ENCODE measurements at regions not wholly inside any gene's neighbourhood (a gene's known extent, or its start where the extent isn't known, plus 50 kb on each side); places are given as distances from the start of the nearest gene placed in this dataset.

DNA sequence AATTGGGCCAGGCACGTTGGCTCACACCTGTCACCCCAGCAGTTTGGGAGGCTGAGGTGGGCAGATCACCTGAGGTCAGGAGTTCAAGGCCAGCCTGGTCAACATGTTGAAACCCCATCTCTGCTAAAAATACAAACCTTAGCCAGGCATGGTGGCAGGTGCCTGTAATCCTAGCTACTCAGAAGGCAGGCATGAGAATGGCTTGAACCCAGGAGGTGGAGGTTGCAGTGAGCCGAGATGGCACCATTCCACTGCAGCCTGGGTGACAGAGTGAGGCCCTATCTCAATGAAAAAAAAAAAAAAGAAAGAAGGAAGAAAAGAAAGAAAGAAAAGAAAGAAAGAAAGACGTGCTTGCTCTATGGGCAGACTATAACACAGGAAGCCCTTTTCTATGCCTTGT, 84.4 kb downstream of the FOXL1 start:
- Histone ChIP-seq H3K27ac (no peak overlapping the region), H3K9me3 (peaks cover 8% of the 10 kb centered on the region), H3K4me1 (peaks cover 24% of the 10 kb centered on the region), H4K20me1 (no peaks in the 10 kb centered on the region), H3K9ac (no peak overlapping the region), H3K4me3 (no peak overlapping the region), H3K27me3 (no peaks in the 10 kb centered on the region), H3K36me3 (no peaks in the 10 kb centered on the region), H3K4me2 (no peak overlapping the region)
- no peak for TF ChIP-seq Cebpa-rat (IDR thresholded peaks at IDR 0.05)

DNA sequence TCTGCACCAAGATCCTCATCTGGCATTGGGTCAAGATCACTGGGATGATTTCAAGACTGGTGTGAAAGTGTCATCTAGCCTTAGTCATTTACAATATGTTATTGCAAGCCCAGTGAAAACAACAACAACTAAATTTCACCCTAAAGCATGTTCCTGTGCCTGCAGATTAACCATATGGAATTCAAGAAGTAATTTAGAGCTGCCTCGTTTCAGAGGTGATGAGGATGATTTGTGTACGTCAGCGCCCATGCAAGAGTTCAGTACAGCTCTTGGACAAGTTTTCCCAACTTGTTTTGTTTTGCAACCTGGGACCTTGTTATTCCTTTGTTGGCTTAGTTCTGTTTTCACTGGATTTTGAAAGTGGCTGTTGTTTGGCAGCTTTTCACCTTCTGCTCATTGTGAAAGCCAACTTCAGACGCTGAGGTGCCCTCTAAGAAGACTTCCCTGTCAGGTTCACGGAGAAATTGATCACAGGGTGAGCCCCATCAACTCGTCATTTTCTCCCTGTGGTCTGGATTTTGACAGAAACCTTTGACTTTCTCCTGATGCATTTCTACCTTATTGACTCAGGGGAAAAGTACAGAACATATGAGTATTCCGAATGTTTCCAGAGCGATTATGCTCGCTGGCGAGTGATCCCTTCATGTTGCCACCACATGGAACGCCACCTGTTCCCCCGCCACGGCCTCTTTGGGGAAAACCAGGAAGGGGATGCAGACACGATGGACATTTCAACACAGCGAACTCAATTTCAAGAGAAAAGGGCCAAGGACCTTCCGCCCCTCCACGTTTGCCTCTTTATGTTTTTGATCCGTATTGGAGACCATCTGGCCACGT, 85.6 kb downstream of the FOXL1 start:
- Histone ChIP-seq H3K9me3 (peaks cover 8% of the 10 kb centered on the region), H3K27me3 (no peaks in the 10 kb centered on the region), H3K4me2 (peak overlapping the region; percentile 83), H3K9ac (no peak overlapping the region), H3K4me1 (peaks cover 24% of the 10 kb centered on the region), H3K4me3 (no peak overlapping the region), H3K36me3 (no peaks in the 10 kb centered on the region), H4K20me1 (no peaks in the 10 kb centered on the region), H3K27ac (no peak overlapping the region; the same call in 1 of the 2 replicates)
- TF ChIP-seq Cebpa-rat (IDR thresholded peaks at IDR 0.05): no peak

DNA sequence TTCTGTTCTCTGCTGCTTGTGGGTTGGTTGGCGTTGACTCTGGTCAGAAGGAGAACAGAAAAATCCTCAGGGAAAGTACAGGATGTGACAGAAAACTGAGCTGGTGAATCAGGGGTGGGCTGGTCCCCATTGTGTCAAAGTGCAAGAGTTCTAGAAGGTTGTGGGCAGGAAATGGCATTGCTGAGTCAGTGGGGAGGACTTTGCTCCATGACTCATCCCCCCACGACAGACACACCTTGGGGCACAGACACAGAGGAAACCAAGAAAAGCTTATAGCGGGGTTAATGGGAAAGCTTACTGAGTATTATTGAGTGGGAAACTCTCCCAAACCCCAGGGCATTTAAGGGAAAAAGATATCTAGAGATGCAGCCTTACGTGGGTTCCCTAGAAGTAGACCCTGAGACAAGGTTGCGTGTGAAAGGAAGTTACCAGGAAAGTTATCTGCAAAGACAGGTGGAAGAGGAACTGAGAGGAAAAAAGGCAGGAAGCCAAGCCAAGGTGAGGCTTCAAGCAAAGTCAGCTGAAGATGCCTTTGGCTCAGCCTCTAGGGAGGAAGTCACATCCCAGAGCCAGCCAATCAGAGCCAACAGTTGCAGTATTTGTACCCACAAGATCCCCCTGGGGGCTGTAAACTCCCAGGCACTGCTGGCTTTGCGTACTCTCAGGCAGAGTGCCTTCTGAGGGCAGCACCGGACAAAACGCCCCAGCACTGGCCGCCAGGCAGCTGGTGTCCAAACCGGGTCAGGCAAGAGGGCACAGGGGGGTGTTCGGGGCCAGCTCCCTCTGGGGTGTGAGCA, 86.4 kb downstream of the FOXL1 start:
- TF ChIP-seq Cebpa-rat (IDR thresholded peaks at IDR 0.05): no peak
- Histone ChIP-seq H3K4me2 (peak overlapping the region; percentile 83), H3K9ac (no peak overlapping the region), H4K20me1 (no peaks in the 10 kb centered on the region), H3K36me3 (no peaks in the 10 kb centered on the region), H3K4me1 (peaks cover 29% of the 10 kb centered on the region), H3K27ac (no peak overlapping the region; the same call in 1 of the 2 replicates), H3K27me3 (no peaks in the 10 kb centered on the region), H3K4me3 (no peak overlapping the region), H3K9me3 (peaks cover 6% of the 10 kb centered on the region)

DNA sequence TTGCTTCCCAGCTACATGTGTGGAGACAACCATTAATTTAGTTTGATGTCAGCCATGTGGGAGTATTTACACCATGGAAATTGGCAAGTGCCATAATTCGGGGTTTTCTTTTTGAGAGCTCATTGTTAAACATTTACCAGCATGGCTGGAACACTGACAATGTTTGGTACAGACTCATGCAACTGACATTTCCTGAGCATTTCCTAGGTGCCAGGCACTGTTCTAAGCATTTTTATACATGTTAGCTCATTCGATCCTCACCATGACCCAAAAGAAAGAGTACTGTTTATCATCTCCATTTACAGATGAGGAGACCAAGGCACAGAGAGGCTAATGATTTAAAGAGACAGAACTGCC, 86.9 kb downstream of the FOXL1 start:
- no peaks in the 10 kb centered on the region for H4K20me1 ChIP-seq
- H3K36me3 ChIP-seq: no peaks in the 10 kb centered on the region
- H3K4me2 ChIP-seq: peak overlapping the region; percentile 83
- H3K27ac ChIP-seq: no peak overlapping the region
- no peak overlapping the region for H3K9ac ChIP-seq
- no peaks in the 10 kb centered on the region for H3K27me3 ChIP-seq
- no peak overlapping the region for H3K4me3 ChIP-seq
- TF ChIP-seq Cebpa-rat (IDR thresholded peaks at IDR 0.05): no peak
- peaks cover 29% of the 10 kb centered on the region for H3K4me1 ChIP-seq
- 0 out of 2 replicates have a peak, but pooled peaks cover under 1% of the 10 kb centered on the region for H3K9me3 ChIP-seq

DNA sequence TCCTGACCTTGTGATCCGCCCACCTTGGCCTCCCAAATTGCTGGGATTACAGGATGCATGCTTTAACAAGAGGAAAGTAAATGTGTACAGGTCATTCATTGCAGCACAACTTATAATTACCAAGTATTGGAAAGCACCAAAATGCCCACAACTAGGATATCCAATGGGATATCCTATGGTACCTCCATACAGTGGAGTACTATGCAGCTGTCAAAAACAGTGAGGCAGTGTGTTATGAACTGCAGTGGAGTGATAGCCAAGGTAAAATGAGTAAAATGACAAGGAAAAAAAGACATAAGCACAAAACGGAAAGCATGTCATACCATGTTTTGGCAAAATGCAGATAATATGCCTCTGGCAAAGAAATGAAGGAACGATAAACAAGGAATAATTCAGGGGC, 87.6 kb downstream of the FOXL1 start:
- TF ChIP-seq Cebpa-rat (IDR thresholded peaks at IDR 0.05): no peak
- no peak overlapping the region for H3K4me3 ChIP-seq
- peak overlapping the region; percentile 83 for H3K4me2 ChIP-seq
- no peaks in the 10 kb centered on the region for H3K9me3 ChIP-seq
- H3K36me3 ChIP-seq: no peaks in the 10 kb centered on the region
- no peaks in the 10 kb centered on the region for H3K27me3 ChIP-seq
- H3K27ac ChIP-seq: no peak overlapping the region
- peaks cover 29% of the 10 kb centered on the region for H3K4me1 ChIP-seq
- no peaks in the 10 kb centered on the region for H4K20me1 ChIP-seq
- no peak overlapping the region for H3K9ac ChIP-seq

DNA sequence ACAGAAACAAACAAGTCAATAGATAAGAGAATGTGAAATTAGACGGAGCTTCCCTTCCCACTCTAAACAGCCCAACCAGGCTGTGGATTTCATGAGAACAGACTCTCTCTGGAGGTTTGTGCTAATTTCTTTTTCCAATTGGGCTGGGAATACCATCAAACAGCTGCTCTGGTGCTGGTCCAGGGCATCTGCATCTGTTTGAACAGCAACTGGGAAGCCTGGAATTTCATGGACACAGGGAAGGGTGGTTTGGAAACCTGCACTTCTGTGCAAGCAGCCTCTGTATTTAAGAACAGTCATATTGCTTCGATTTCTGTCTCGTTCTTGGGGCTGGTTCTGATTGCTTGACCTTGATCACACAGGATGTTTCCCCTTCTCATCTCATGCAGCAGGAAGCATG, 88.7 kb downstream of the FOXL1 start:
- Histone ChIP-seq H3K9me3 (no peaks in the 10 kb centered on the region), H3K27me3 (no peaks in the 10 kb centered on the region), H3K4me1 (peaks cover 29% of the 10 kb centered on the region), H3K4me3 (no peak overlapping the region), H3K4me2 (no peak overlapping the region), H3K27ac (no peak overlapping the region), H3K36me3 (no peaks in the 10 kb centered on the region), H3K9ac (no peak overlapping the region), H4K20me1 (no peaks in the 10 kb centered on the region)
- no peak for TF ChIP-seq Cebpa-rat (IDR thresholded peaks at IDR 0.05)

DNA sequence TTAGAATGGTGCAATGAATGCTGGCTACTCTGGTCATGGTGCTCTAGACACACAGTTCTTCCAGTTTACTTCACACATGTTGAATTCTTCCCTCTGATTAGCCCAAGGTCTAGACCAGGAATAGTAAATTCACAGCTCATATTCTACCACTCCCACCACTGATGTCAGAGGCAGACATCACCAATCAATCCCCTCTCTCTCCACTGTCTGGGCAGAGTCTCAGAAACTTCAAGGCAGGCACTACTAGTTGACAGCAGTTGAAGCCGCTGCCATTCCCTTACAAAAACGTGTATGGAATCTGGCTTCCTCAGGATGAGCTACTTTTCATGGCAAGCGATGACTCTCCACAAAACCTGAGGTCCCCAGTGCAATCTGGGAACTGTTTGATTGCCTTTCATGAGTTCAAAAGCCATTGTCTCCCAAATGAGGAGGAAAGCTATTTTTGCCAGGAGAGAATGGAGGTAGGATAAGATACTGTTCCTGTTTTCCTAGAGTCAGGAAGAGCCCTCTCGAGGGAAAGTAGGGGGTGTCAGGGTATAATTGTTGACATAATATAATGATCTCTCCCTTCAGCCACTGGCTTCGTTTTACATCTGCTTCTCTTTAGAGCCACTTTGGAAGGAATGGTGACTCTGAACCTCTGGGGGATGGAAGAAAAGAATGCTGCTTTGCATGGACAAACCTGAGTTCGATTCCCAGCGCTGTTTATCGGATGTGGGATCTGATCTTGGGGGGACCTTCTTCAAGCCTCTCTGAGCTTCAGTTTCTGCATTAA, 90.0 kb downstream of the FOXL1 start:
- no peak for TF ChIP-seq Cebpa-rat (IDR thresholded peaks at IDR 0.05)
- no peaks in the 10 kb centered on the region for H3K36me3 ChIP-seq
- H3K4me3 ChIP-seq: no peak overlapping the region
- H3K27ac ChIP-seq: no peak overlapping the region
- peaks cover 29% of the 10 kb centered on the region for H3K4me1 ChIP-seq
- H3K4me2 ChIP-seq: no peak overlapping the region
- no peaks in the 10 kb centered on the region for H3K27me3 ChIP-seq
- no peaks in the 10 kb centered on the region for H3K9me3 ChIP-seq
- H3K9ac ChIP-seq: no peak overlapping the region
- no peaks in the 10 kb centered on the region for H4K20me1 ChIP-seq

DNA sequence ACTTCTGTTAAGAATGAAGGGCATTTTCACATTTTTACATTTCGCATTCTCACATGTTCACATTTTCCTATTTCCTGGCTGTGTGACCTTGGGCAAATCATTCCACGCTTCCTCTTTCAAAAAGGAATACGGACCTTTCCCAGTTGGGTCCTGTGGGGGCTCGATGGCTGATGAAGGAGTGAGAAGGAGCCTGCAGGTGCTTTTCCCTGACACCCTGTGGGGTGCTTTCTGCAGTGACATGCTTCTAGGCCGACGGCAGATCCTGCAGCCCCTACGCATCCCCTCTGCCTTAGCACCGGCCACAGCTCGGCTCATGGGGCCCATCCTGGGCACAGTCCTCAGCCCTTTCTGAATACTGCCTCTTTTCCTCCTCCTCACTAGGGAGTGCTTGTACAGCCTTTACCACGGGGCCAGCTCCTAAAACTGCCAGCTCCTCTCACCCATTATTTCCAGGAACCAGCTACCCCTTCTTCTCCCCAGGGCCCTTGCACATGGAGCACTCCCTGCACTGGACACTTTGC, 91.0 kb downstream of the FOXL1 start:
- Histone ChIP-seq H3K4me2 (no peak overlapping the region; the same call in 1 of the 2 replicates), H3K36me3 (no peaks in the 10 kb centered on the region), H3K27ac (no peak overlapping the region), H3K4me3 (no peak overlapping the region), H3K9me3 (no peaks in the 10 kb centered on the region), H4K20me1 (no peaks in the 10 kb centered on the region), H3K4me1 (peaks cover 22% of the 10 kb centered on the region), H3K9ac (no peak overlapping the region), H3K27me3 (no peaks in the 10 kb centered on the region)
- TF ChIP-seq Cebpa-rat (IDR thresholded peaks at IDR 0.05): no peak

DNA sequence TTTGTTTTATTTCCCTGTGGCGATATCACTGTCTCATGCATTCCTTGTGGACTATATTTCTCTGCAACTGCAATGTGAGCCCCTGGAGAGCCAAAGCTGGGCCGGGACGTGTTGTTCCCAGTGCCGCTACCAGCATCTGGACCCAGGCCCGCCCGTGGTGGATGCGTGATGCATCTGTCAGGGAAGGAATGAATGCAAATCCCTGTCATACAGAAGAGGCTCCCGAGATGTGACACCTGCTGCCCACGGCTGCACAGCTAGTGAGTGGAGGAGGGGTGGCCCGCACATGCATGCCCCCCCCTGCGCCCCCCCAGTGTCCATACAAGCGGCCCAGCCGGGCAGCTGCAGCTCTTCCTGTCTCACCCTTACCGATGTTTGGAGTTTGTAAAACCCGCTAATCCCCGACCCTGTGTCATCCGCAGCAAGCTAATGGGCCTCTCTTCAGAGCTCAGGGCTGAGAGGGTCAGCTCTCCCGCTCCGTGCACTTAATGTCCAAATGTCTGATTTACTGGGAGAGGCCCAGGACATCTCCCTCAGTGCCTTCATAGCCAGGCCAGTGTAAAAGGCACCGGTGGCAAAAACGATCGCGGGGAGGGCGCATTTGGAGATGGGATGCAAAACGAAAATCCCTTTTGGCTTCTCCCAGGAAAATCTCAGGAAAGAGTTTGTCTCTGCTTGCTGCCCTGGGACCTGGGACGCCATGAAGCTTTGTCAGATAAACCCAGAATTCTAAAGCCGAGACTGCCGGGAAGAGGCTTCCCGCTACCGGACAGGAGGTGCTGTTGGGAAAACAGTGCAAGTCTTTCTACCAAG, 91.8 kb downstream of the FOXL1 start:
- H3K4me2 ChIP-seq: no peak overlapping the region
- no peaks in the 10 kb centered on the region for H3K9me3 ChIP-seq
- no peak overlapping the region for H3K27ac ChIP-seq
- no peak for TF ChIP-seq Cebpa-rat (IDR thresholded peaks at IDR 0.05)
- H3K36me3 ChIP-seq: no peaks in the 10 kb centered on the region
- H3K4me3 ChIP-seq: no peak overlapping the region
- H3K27me3 ChIP-seq: no peaks in the 10 kb centered on the region
- no peak overlapping the region for H3K9ac ChIP-seq
- peaks cover 15% of the 10 kb centered on the region for H3K4me1 ChIP-seq
- H4K20me1 ChIP-seq: no peaks in the 10 kb centered on the region

Measured in BLaER1 (cell line).